ENCODE measurements at regions not wholly inside any gene's neighbourhood (a gene's known extent, or its start where the extent isn't known, plus 50 kb on each side); places are given as distances from the start of the nearest gene placed in this dataset.

DNA sequence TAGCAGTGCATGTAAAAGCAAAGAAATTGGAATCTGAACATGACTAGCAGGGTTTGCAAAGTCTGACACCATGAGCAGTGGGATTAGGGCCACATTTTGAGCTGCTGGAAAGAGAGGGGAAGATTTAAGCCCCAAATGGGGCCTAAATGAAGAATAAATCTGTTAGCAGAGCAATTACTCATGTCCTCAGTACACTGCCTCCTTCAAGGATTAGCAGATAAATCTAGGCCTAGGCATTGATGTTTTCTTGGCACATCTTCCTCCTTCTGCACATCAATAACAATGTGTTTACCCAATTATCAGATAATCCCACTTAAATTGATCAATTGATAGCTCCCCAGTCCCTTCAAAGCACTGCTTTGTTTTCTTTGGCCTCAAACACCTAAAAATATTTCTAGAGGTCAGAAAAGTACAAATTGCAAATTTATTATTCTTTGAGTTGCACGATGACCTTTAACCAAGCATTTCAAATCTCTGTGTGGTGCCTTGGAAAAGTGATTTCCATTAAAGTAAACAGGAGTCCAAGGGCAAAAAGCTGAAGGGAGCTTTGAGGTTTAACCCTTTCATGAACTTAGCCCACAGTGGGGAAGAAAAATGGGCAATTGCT lies 514.7 kb upstream of the CHORDC1 start:
- DNase-seq (ENCODE audit: extremely low spot score), result no peak
- TF ChIP-seq POLR2A (IDR thresholded peaks at IDR 0.05; ENCODE audit: low read depth) (no peak), POLR2AphosphoS5 (IDR thresholded peaks at IDR 0.05) (no peak), EP300 (IDR thresholded peaks at IDR 0.05) (no peak)
- TF ChIP-seq, protein P1, sequence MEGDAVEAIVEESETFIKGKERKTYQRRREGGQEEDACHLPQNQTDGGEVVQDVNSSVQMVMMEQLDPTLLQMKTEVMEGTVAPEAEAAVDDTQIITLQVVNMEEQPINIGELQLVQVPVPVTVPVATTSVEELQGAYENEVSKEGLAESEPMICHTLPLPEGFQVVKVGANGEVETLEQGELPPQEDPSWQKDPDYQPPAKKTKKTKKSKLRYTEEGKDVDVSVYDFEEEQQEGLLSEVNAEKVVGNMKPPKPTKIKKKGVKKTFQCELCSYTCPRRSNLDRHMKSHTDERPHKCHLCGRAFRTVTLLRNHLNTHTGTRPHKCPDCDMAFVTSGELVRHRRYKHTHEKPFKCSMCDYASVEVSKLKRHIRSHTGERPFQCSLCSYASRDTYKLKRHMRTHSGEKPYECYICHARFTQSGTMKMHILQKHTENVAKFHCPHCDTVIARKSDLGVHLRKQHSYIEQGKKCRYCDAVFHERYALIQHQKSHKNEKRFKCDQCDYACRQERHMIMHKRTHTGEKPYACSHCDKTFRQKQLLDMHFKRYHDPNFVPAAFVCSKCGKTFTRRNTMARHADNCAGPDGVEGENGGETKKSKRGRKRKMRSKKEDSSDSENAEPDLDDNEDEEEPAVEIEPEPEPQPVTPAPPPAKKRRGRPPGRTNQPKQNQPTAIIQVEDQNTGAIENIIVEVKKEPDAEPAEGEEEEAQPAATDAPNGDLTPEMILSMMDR (IDR thresholded peaks at IDR 0.05), result no peak
- Histone ChIP-seq H3K4me3 (no peak overlapping the region), H3K27ac (replicated peaks in 1 of 4) (no peak overlapping the region), H3K9me3 (no peaks in the 10 kb centered on the region), H3K36me3 (no peaks in the 10 kb centered on the region), H3K27me3 (no peaks in the 10 kb centered on the region), H3K4me1 (peaks cover 0 to 9% (median 0%) of the 10 kb centered on the region in 4 donors)
- 11% methylated on average over 1 of the region's 1 CpG for WGBS
- intact Hi-C loops (cut with DNase I), result no loop called here

DNA sequence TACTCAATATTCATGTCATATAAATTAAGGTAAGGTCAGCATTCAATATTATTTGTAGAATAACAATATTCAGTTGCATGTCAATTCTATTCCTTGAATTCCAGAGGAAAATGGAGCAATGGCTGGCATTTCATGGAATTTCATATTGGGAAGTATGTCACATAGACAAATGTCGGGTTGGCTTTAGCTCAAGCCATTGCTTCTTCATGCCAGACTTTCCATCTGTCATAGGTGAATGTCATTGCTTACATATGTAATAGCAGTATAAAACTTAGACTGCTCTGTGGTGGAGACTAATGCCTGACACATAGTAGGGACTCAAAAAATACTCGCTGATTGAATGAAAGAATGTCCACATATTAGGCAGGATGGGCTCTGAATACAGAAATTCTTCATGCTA lies 509.6 kb upstream of the CHORDC1 start:
- Histone ChIP-seq H3K4me1 (peaks cover 0 to 4% (median 0%) of the 10 kb centered on the region in 4 donors), H3K27ac (replicated peaks in 1 of 4) (no peak overlapping the region), H3K4me3 (no peak overlapping the region), H3K27me3 (no peaks in the 10 kb centered on the region), H3K36me3 (no peaks in the 10 kb centered on the region), H3K9me3 (peaks cover 0 to 5% (median 0%) of the 10 kb centered on the region in 4 donors)
- intact Hi-C loops (cut with DNase I), result no loop called here
- WGBS, result 93% methylated on average over 2 of the region's 2 CpGs
- DNase-seq (ENCODE audit: extremely low spot score), result no peak
- TF ChIP-seq POLR2AphosphoS5 (IDR thresholded peaks at IDR 0.05) (no peak), EP300 (IDR thresholded peaks at IDR 0.05) (no peak), POLR2A (IDR thresholded peaks at IDR 0.05; ENCODE audit: low read depth) (no peak)
- TF ChIP-seq, protein P1 (IDR thresholded peaks at IDR 0.05), result no peak

DNA sequence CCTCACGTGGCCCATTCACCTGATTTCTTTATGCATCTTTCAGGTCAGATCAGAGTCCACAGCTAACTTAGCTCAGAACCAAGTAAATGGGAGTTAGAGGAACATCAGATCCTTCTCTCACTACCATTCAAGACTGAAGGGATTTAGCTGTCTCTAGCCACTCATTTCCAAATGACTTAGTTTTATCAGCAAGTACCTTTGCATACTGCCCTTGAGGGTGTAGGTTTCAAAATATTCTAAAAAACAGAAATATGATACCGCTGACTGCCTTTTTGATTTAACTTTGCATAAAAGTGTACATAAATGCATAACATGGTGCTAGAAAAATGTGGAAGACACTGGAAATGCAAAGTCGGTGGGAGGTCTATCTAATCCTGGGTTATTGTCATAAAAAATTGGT lies 500.6 kb upstream of the CHORDC1 start:
- Histone ChIP-seq H3K9me3 (no peaks in the 10 kb centered on the region), H3K27me3 (no peaks in the 10 kb centered on the region), H3K36me3 (no peaks in the 10 kb centered on the region), H3K4me1 (peaks cover 0 to 6% (median 0%) of the 10 kb centered on the region in 4 donors), H3K27ac (replicated peaks in 1 of 4) (no peak overlapping the region), H3K4me3 (no peak overlapping the region)
- TF ChIP-seq POLR2A (IDR thresholded peaks at IDR 0.05; ENCODE audit: low read depth) (no peak), EP300 (IDR thresholded peaks at IDR 0.05) (no peak), POLR2AphosphoS5 (IDR thresholded peaks at IDR 0.05) (no peak)
- TF ChIP-seq, protein P1 (IDR thresholded peaks at IDR 0.05), result no peak
- intact Hi-C loops (cut with DNase I), result no loop called here
- 94% methylated on average over 3 of the region's 3 CpGs for WGBS
- DNase-seq (ENCODE audit: extremely low spot score), result no peak

DNA sequence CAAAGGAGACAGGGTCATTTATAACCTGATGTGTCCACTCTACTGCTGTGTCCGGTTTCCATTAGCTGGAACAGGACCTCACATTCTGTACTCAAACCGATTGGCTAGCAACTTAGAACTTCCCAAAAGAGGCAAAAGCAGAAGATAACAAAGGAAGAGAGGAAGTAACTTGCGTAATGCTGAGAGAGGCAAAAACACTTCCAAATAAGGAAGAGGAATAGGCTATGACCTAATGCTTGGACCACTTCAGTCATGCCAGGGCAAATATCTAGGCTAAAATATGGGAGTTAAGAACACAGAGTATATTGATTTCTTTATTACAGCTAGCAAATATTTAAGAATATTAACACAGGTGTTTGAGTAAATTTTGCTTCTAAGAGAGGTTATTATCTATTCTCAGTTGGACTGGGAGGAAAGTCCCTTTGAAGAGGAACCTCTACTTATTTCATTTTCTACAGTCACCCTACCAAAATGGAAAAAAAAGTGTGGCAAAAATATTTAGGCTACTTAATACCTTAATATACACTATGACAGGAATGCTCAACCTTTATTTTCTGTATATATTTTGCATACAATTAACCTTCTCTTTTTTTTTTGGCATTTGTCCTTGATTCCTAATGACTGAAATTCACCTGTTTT lies 499.8 kb upstream of the CHORDC1 start:
- 68% methylated on average over 3 of the region's 3 CpGs for WGBS
- no peaks in the 10 kb centered on the region for H3K36me3 ChIP-seq
- no peak for DNase-seq (ENCODE audit: extremely low spot score)
- peaks cover 0 to 6% (median 0%) of the 10 kb centered on the region in 4 donors for H3K4me1 ChIP-seq
- intact Hi-C loops (cut with DNase I), result no loop called here
- H3K27ac ChIP-seq (replicated peaks in 1 of 4), result no peak overlapping the region
- no peak overlapping the region for H3K4me3 ChIP-seq
- no peaks in the 10 kb centered on the region for H3K9me3 ChIP-seq
- H3K27me3 ChIP-seq, result no peaks in the 10 kb centered on the region
- TF ChIP-seq POLR2A (IDR thresholded peaks at IDR 0.05; ENCODE audit: low read depth), result no peak
- TF ChIP-seq EP300 (IDR thresholded peaks at IDR 0.05), result no peak
- no peak for TF ChIP-seq POLR2AphosphoS5 (IDR thresholded peaks at IDR 0.05)
- TF ChIP-seq, protein P1 (IDR thresholded peaks at IDR 0.05), result no peak
